Stimulated activated CD8-positive, alpha-beta memory T cell treated with anti-CD3 and anti-CD28 coated beads, Interleukin-7, amount 100 ng/mL, for 4 hours (primary cell): ENCODE measurements at regions not wholly inside any gene's neighbourhood (a gene's known extent, or its start where the extent isn't known, plus 50 kb on each side); places are given as distances from the start of the nearest gene placed in this dataset.

ENCODE experiments used
- DNase-seq, 2 donors: peaks; one replicate each; pipeline ENCODE4 v3.0.0-alpha.2; 2020; ENCODE audit warnings: low read depth in 2 of 2

DNA sequence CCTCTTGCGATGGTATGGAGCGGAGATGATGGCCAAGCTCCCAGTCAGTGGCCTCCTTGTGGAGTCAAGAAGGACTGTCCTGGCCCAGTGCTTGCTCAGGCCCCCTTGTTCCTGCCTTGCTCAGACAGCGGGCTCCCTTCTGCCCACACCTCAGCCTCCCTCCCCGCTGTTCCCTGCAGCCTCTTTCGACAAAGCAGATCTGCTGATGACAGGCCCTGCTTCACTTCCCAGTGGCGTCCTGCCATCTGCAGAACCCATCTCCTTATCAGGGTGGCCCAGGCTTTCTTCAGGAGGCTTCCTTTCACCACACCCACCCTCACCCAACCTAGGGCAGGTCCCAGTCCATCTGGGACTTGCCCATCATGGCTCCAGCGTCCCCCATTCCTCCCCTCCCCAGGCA is 80.0 kb downstream of the CLDN34 start:
- no peak for DNase-seq

DNA sequence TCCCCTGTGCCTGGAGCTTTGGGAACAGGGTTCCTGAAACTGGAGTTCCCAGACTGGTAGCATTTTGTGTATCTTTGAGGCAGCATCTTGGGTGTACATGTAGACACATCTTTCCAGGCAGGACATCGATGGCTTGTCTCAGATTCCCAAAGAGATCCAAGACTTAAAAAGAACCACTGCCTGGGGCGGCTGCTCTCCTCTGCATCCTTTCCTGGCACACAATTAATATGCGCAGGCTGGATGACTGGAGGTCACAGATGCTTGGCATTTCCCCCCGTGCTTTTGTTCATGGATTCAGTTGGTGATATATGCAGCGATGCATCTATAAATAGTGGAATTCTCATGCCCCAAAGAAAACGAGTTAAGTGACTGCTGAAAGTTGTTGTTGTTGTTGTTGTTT is 80.5 kb downstream of the CLDN34 start:
- DNase-seq: no peak

- no peak for DNase-seq
Observed at GRCh38 chrX:10048076-10048475, 80.9 kb downstream of the CLDN34 start.

- no peak for DNase-seq
Observed at GRCh38 chrX:10048707-10049106, 81.5 kb downstream of the CLDN34 start.

GRCh38 chrX:10049236-10049635 is 82.1 kb downstream of the CLDN34 start:
- no peak for DNase-seq

GRCh38 chrX:10050481-10050880 is 83.3 kb downstream of the CLDN34 start:
- DNase-seq: no peak

DNA sequence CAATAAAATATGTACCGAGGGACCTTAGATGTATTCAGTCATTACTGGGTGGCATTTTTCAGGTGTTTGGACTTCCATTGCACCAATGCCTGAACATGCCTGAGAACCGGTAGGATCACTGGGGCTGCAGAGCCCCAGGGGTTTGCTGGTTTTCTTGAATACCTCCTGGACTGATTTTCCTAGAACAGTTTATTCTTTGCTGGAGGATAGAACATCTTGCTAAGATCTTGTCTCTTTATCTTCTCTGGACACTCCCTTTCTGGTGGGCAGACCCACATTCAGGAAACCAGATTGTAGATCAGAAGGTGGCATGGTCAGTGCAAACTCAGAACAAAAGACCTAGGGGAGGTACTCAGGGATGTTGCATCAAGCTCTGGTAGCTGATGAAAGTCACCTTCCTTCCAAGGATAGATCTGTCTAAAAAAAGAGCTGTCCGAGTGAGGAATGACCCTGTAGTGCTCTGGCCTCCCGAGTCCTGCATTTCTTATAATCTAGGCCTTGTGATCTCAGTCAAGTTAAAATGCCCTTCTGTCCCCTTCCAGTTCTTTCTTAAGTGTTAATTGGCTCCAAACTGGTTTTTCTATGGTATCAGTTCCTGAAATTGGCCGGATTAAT is 84.8 kb downstream of the CLDN34 start:
- no peak for DNase-seq

DNA sequence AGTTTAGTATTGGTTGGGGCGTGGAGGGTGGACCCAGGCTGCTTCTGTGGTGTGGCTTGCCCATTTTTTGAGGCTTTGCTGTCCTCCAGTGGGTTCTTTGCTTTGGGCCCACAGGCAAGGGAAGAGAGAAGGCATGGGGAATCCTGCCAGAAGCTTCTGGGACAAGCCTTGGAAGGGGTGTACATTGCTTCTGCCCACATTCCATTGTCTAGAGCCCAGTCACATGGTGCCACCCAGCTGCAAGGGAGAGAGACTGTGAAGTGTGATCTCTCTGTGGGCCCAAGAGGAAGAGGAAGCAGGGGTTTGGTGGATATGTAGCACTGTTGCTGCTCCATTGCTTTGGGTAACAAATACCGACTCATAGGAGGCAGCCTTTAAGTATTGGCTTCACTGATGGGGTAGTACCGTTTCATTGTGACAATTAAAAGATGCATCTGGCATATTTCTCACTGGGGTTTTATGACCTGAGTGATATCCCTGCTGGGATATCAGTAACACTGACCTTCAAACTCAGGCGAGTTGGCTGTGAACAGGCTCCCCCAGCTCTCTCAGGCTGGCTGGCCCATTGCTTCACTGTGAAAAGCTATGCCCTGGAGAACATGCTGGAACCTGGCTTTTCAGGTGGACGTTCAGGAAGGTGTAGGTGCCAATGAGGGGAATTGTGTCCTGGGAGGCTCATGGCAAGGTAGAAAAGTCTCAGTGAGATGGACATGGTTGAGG is 85.9 kb downstream of the CLDN34 start:
- DNase-seq: no peak

DNA sequence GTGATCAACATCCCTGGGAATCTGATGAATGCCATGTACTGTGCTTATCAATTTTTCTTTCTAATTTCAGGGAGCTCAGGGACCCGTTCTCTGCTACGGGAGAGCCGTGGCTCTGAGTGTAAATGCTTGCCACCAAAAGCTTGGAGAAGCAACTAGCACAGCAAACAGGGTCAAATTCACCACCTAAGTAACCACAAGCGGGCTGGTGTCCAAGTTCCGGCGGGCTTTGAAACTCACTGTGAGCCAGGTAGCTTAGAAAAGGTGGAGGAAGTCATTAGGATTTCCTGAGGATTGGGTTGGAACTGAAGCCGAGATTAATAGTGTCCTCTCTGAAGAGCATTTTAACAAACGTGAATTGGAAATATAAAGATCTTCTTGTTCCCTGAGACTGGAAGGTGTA is 87.2 kb downstream of the CLDN34 start:
- no peak for DNase-seq

DNA sequence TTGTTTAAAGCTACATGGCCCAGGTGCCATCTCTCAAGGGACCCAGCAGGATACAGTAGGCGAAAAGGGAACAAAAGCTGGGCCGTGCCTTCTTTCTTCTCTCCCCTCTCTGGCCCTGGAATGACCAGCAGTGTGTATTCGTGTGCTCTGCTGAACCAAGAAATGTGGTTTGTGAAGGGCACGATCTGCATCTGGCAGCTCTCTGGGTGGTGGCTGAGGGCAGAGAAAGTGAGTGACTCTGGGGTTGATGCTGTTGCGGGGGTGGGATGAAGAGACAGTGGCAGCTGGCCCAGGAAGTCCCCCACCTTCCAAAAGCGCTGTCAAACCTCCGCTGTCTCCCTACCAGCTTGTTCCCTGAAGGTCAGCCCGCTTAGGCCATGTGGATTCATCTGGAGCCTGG is 88.3 kb downstream of the CLDN34 start:
- no peak for DNase-seq

GRCh38 chrX:10062352-10062751 is 94.4 kb upstream of the CLCN4 start:
- DNase-seq: no peak

- DNase-seq: no peak
Observed at GRCh38 chrX:10062980-10063379, 93.8 kb upstream of the CLCN4 start.

DNA sequence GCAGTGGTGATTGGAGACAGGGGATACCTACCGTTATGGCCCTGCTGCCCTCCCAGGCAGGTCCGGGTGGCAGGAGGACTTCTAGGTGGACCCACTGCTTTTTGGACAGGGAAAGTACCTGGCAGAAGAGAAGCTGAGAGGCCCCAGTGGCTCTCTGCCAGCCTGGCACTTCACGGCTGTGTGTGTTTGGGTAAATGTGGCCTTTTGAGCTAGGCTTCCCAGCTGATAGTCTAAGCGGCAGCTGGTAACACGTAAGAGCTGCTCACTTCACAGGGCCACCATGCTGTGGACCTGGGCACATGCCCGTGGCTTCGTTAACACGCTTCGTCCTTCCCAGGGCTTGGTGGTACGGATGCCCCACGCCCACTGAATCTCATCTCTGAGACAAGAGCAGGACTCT is 92.0 kb upstream of the CLCN4 start:
- no peak for DNase-seq

DNA sequence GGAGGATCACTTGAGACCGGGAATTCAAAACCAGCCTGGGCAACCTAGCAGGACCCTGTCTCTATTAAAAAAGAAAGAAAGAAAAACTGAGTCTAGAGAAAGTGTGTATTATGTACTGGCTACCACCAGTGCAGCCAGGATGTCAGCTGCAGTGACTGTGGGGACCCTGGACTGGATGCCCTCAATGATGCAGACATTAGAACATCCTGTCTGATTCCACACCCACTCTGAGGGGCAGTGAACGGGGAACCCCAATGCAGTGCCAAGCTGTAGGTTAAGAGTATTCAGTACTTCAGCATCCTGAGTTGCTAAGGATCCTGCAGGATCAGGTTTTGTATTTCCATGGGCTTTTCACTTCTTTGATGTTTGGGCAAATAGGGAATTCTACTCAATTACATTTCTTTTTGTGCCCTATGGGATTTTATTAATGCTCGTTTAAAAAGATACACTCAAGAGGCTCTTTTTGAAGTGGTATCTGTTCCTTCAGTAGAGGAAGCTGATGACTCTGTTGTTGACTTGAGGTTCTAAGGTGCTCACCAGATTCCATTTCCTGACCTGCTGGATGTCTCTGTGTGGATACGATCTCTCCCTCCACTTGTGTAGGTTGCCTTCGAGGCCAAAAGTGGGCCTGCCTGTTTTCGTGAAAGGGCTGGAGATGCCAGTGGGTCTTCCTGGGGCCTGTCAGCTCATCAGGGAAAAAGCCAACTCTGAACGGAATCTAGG is 85.9 kb upstream of the CLCN4 start:
- no peak for DNase-seq

- DNase-seq: no peak
Observed at GRCh38 chrX:10071451-10072144, 85.2 kb upstream of the CLCN4 start.

- DNase-seq: no peak
Observed at GRCh38 chrX:10072786-10073568, 83.8 kb upstream of the CLCN4 start.

DNA sequence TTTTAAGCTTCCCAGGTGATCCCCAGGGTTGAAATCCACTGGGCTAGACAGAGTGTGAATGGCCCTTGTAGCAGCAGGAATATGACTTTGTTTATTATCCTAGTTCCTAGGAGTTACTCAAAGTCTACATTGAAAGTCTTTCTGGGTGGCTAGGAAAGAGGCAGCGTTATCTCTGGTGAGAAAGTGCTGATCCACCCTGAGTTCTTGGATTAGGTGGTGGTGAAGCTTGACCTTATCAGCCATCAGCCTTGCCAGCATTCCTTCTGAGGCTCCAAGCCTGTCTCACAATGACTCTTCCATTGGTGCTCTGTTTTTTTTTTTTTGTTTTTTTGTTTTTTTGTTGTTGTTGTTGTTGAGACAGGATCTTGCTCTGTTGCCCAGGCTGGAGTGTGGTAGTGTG is 83.1 kb upstream of the CLCN4 start:
- no peak for DNase-seq

- no peak for DNase-seq
Observed at GRCh38 chrX:10074241-10074941, 82.4 kb upstream of the CLCN4 start.

DNA sequence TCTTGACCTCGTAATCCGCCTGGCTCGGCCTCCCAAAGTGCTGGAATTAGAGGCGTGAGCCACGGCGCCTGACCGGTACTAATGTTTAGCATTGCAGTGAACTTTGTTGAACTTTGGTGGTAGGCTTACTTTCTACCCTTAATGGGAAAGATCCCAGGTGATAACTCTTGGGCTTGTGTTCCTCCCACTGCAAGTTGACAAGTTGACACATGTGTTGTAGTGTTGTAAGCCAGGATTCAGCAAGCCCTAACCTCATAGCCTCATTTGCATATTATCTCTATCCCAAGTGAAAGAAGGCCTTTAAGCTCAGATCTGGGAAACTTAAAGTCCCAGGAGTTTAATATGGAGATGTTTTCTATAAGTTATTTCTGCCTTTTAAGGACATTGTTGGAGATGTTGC is 80.0 kb upstream of the CLCN4 start:
- DNase-seq: no peak

GRCh38 chrX:10077425-10078188 is 79.2 kb upstream of the CLCN4 start:
- no peak for DNase-seq
